Kidney (tissue), 13 donors: ENCODE measurements at regions not wholly inside any gene's neighbourhood (a gene's known extent, or its start where the extent isn't known, plus 50 kb on each side); places are given as distances from the start of the nearest gene placed in this dataset.

ENCODE experiments used
- DNase-seq, 5 donors: peaks; one replicate each; pipeline ENCODE4 v3.0.0-alpha.2; 2013 to 2020
- FAIRE-seq: peaks from 2 replicates; lab custom pipeline; 2012; peaks lifted over from hg19 to GRCh38; lab: Jason Lieb, UNC
- H3K27ac ChIP-seq, 2 donors: one replicate each; pipeline ENCODE4 v1.7.0; 2013; ENCODE audit warnings: low read depth in 2 of 2, low read length in 2 of 2, inconsistent platforms in 1 of 2
- H3K27me3 ChIP-seq: one replicate; pipeline ENCODE4 v1.7.1; 2013; ENCODE audit warnings: low read length, inconsistent platforms; ENCODE audit not compliant: control insufficient read depth, insufficient read depth
- H3K36me3 ChIP-seq, 3 donors: one replicate each; pipeline versions ENCODE4 v1.7.0 to v1.7.1; 2013; ENCODE audit warnings: low read length in 3 of 3, control low read depth in 1 of 3, inconsistent platforms in 1 of 3; ENCODE audit not compliant: insufficient read depth in 3 of 3, control insufficient read depth in 2 of 3
- H3K4me1 ChIP-seq, 3 donors: one replicate each; pipeline versions ENCODE4 v1.7.0 to v1.7.1; 2013; ENCODE audit warnings: low read length in 3 of 3, inconsistent platforms in 1 of 3, low read depth in 1 of 3; ENCODE audit not compliant: control insufficient read depth in 2 of 3, insufficient read depth in 2 of 3
- H3K4me3 ChIP-seq, 3 donors: one replicate each; pipeline versions ENCODE4 v1.7.0 to v1.8.1; 2013; ENCODE audit warnings: low read length in 3 of 3, control low read depth in 1 of 3, inconsistent platforms in 1 of 3
- H3K9ac ChIP-seq, 3 donors: one replicate each; pipeline versions ENCODE4 v1.7.0 to v1.7.1; 2013; ENCODE audit warnings: low read length in 3 of 3, control low read depth in 1 of 3, inconsistent platforms in 1 of 3
- H3K9me3 ChIP-seq, 3 donors: one replicate each; pipeline versions ENCODE4 v1.7.0 to v1.7.1; 2013; ENCODE audit warnings: low read length in 3 of 3, control low read depth in 1 of 3, inconsistent platforms in 1 of 3; ENCODE audit not compliant: control insufficient read depth in 2 of 3, insufficient read depth in 1 of 3
- CTCF ChIP-seq: IDR thresholded peaks from 3 replicates; pipeline ENCODE4 v1.5.1; 2012; ENCODE audit warnings: mild to moderate bottlenecking, moderate library complexity, borderline replicate concordance; ENCODE audit not compliant: insufficient read depth; ENCODE audit errors: extremely low read depth
- intact Hi-C: fragments of 100-400 bp; cut with DNase I; formaldehyde crosslinking; loops from one replicate; pipeline ENCODE4 v1.11.1; 2022
- donor health status: control.
- donor health status: control.
- donor health status: control.
- donor health status: control.
- donor health status: control.
- donor health status: DM: yes; HTN: yes; CAD: no.
- donor health status: Normal renal cell carcinoma (clear cell type).

- intact Hi-C loops: no loop called here
- DNase-seq: no peak
- no peak for TF ChIP-seq CTCF
Measured at GRCh38 chr13:58625703-58626389, 994.3 kb downstream of the PCDH17 start.

GRCh38 chr13:58630794-58631193, 999.2 kb downstream of the PCDH17 start:
- no peaks in the 10 kb centered on the region for H3K36me3 ChIP-seq
- FAIRE-seq: no peak

More at GRCh38 chr13:58625703-58626389, 994.3 kb downstream of the PCDH17 start:
- Histone ChIP-seq H3K9ac (no peak overlapping the region), H3K9me3 (no peaks in the 10 kb centered on the region), H3K4me1 (no peaks in the 10 kb centered on the region), H3K27me3 (no peaks in the 10 kb centered on the region), H3K4me3 (no peak overlapping the region), H3K27ac (no peak overlapping the region), H3K36me3 (no peaks in the 10 kb centered on the region)
- FAIRE-seq: no peak

GRCh38 chr13:58633226-58633625, 1001.7 kb downstream of the PCDH17 start:
- DNase-seq (no peak), FAIRE-seq (no peak)
- TF ChIP-seq CTCF: no peak
- no peak overlapping the region for H3K9ac ChIP-seq
- H3K9me3 ChIP-seq: no peaks in the 10 kb centered on the region
- intact Hi-C loops: no loop called here
- H3K4me3 ChIP-seq: no peak overlapping the region
- H3K4me1 ChIP-seq: no peaks in the 10 kb centered on the region
- no peak overlapping the region for H3K27ac ChIP-seq
- H3K27me3 ChIP-seq: no peaks in the 10 kb centered on the region
- H3K36me3 ChIP-seq: no peaks in the 10 kb centered on the region

More at GRCh38 chr13:58630794-58631193, 999.2 kb downstream of the PCDH17 start:
- Histone ChIP-seq H3K9me3 (no peaks in the 10 kb centered on the region), H3K4me3 (no peak overlapping the region), H3K4me1 (no peaks in the 10 kb centered on the region), H3K27me3 (no peaks in the 10 kb centered on the region), H3K27ac (no peak overlapping the region), H3K9ac (no peak overlapping the region)
- TF ChIP-seq CTCF: no peak
- no peak for DNase-seq
- intact Hi-C loops: no loop called here
